IPS DF 4.7 (cell line): ENCODE measurements at regions not wholly inside any gene's neighbourhood (a gene's known extent, or its start where the extent isn't known, plus 50 kb on each side); places are given as distances from the start of the nearest gene placed in this dataset.
"Not testable (repeated sequence)": the region's sequence is repeated elsewhere in the genome, so short reads cannot be mapped to it uniquely, and the experiment has no call there.

Experiments used
- DNase-seq: peaks from one replicate; pipeline ENCODE4 v3.0.0-alpha.2; 2013; ENCODE audit warnings: low spot score; ENCODE audit errors: extremely low read depth

GRCh38 chr4:28256295-28256694, 1395.7 kb downstream of the STIM2 start:
- DNase-seq, result no peak

- DNase-seq, result no peak
Observed at GRCh38 chr4:28259951-28260350, 1399.3 kb downstream of the STIM2 start.

GRCh38 chr4:28267166-28267565, 1406.5 kb downstream of the STIM2 start:
- no peak for DNase-seq

GRCh38 chr4:28269426-28269825, 1408.8 kb downstream of the STIM2 start:
- DNase-seq, result no peak

GRCh38 chr4:28277931-28278330, 1417.3 kb downstream of the STIM2 start:
- no peak for DNase-seq

GRCh38 chr4:28278676-28279075, 1418.0 kb downstream of the STIM2 start:
- DNase-seq, result no peak

GRCh38 chr4:28279249-28279648, 1418.6 kb downstream of the STIM2 start:
- no peak for DNase-seq

GRCh38 chr4:28286266-28286665, 1425.6 kb downstream of the STIM2 start:
- not testable (repeated sequence) for DNase-seq

GRCh38 chr4:28287831-28288233, 1427.2 kb downstream of the STIM2 start:
- no peak for DNase-seq

GRCh38 chr4:28296239-28296638, 1435.6 kb downstream of the STIM2 start:
- DNase-seq, result no peak

GRCh38 chr4:28310926-28311325, 1450.3 kb downstream of the STIM2 start:
- no peak for DNase-seq

GRCh38 chr4:28312497-28312896, 1451.9 kb downstream of the STIM2 start:
- not testable (repeated sequence) for DNase-seq

- no peak for DNase-seq
Observed at GRCh38 chr4:28313729-28314713, 1453.4 kb downstream of the STIM2 start.

- DNase-seq, result no peak
Observed at GRCh38 chr4:28317221-28317620, 1456.6 kb downstream of the STIM2 start.

GRCh38 chr4:28334249-28334648, 1473.6 kb downstream of the STIM2 start:
- DNase-seq, result no peak

- no peak for DNase-seq
Observed at GRCh38 chr4:28341784-28342183, 1481.1 kb downstream of the STIM2 start.

GRCh38 chr4:28350485-28350884, 1489.8 kb downstream of the STIM2 start:
- no peak for DNase-seq

GRCh38 chr4:28351102-28351501, 1490.5 kb downstream of the STIM2 start:
- no peak for DNase-seq

- DNase-seq, result no peak
Observed at GRCh38 chr4:28351826-28352225, 1491.2 kb downstream of the STIM2 start.

- DNase-seq, result no peak
Observed at GRCh38 chr4:28354880-28355656, 1494.4 kb downstream of the STIM2 start.

GRCh38 chr4:28357990-28358389, 1497.3 kb downstream of the STIM2 start:
- peak; percentile 11 for DNase-seq

GRCh38 chr4:28358606-28359005, 1498.0 kb downstream of the STIM2 start:
- no peak for DNase-seq
